Endothelial cell of umbilical vein (primary cell): ENCODE measurements at regions not wholly inside any gene's neighbourhood (a gene's known extent, or its start where the extent isn't known, plus 50 kb on each side); places are given as distances from the start of the nearest gene placed in this dataset.

ENCODE experiments used
- CTCF ChIP-seq, 2 donors: IDR thresholded peaks; 1 replicate in 1 of 2; 2 replicates in 1 of 2; pipeline ENCODE4 v1.5.1; 2011; ENCODE audit warnings: low read length in 2 of 2, mild to moderate bottlenecking in 2 of 2, moderate library complexity in 2 of 2, control low read depth in 1 of 2, inconsistent platforms in 1 of 2, low read depth in 1 of 2; ENCODE audit not compliant: insufficient read depth in 1 of 2; ENCODE audit errors: extremely low read depth in 1 of 2
- EZH2 ChIP-seq: IDR thresholded peaks from 2 replicates; pipeline ENCODE4 v1.6.1; 2012; ENCODE audit warnings: borderline replicate concordance, low read depth, mild to moderate bottlenecking, moderate library complexity, low read length, inconsistent platforms; ENCODE audit not compliant: severe bottlenecking
- FOS ChIP-seq: IDR thresholded peaks from 2 replicates; pipeline ENCODE4 v1.6.1; 2011; ENCODE audit warnings: mild to moderate bottlenecking, low read length, moderate library complexity, borderline replicate concordance; ENCODE audit not compliant: insufficient read depth
- GATA2 ChIP-seq: IDR thresholded peaks from 2 replicates; pipeline ENCODE4 v1.7.0; 2011; ENCODE audit warnings: low read depth, mild to moderate bottlenecking, moderate library complexity, mixed read lengths, low read length; ENCODE audit not compliant: insufficient read length, insufficient read depth
- JUN ChIP-seq: IDR thresholded peaks from 2 replicates; pipeline ENCODE4 v1.6.1; 2011; ENCODE audit warnings: borderline replicate concordance, low read depth; ENCODE audit not compliant: insufficient read length, insufficient read depth
- MAX ChIP-seq: IDR thresholded peaks from 2 replicates; pipeline ENCODE4 v1.6.1; 2011; ENCODE audit not compliant: insufficient read depth, insufficient read length
- MYC ChIP-seq: IDR thresholded peaks from one replicate; pipeline ENCODE4 v1.6.1; 2011; ENCODE audit warnings: mild to moderate bottlenecking, low read depth, low read length
- POLR2A ChIP-seq: IDR thresholded peaks from 2 replicates; pipeline ENCODE4 v1.6.1; 2012; ENCODE audit warnings: low read depth, mild to moderate bottlenecking, control low read depth, low read length
- POLR2AphosphoS5 ChIP-seq: IDR thresholded peaks from 2 replicates; pipeline ENCODE4 v1.6.1; 2012; ENCODE audit warnings: low read depth, mild to moderate bottlenecking, control low read depth, low read length, moderate library complexity; ENCODE audit not compliant: insufficient read depth

- TF ChIP-seq POLR2AphosphoS5, result no peak
- TF ChIP-seq CTCF (IDR thresholded peaks at IDR 0.05; ENCODE audit: extremely low read depth in 1 of 2, insufficient read depth in 1 of 2, low read depth in 1 of 2, low read length in 2 of 2), result no peak
- no peak for TF ChIP-seq EZH2
- TF ChIP-seq MYC, result no peak
- no peak for TF ChIP-seq POLR2A
- no peak for TF ChIP-seq JUN
- TF ChIP-seq FOS, result no peak
- no peak for TF ChIP-seq GATA2
- no peak for TF ChIP-seq MAX
These were observed 111.8 kb downstream of the CARTPT start for GRCh38 chr5:71830681-71831539.
